ENCODE measurements at regions not wholly inside any gene's neighbourhood (a gene's known extent, or its start where the extent isn't known, plus 50 kb on each side); places are given as distances from the start of the nearest gene placed in this dataset.

- TF ChIP-seq CTCF (conservative IDR thresholded peaks at IDR 0.05; ENCODE audit: low read length) (no peak), EZH2phosphoT487 (IDR thresholded peaks at IDR 0.05; ENCODE audit: borderline replicate concordance, low read depth, low read length) (no peak)
These were observed 221.6 kb downstream of the PIK3C3 start for GRCh38 chr18:42176599-42176998.
